Neural progenitor cell (in vitro differentiated cells): ENCODE measurements at regions not wholly inside any gene's neighbourhood (a gene's known extent, or its start where the extent isn't known, plus 50 kb on each side); places are given as distances from the start of the nearest gene placed in this dataset.

Experiments used
- DNase-seq: peaks from one replicate; pipeline ENCODE4 v3.0.0-alpha.2; 2016; ENCODE audit warnings: low spot score
- H2AFZ ChIP-seq: fragments of 200-600 bp; sonication (generic); replicated peaks from 2 replicates; pipeline ENCODE4 v1.6.1; 2016; ENCODE audit warnings: antibody characterized with exemption
- H3F3A ChIP-seq: fragments of 200-600 bp; sonication (generic); 2 replicates; pipeline ENCODE4 v1.6.1; 2016; ENCODE audit warnings: antibody characterized with exemption, low read depth
- H3K27ac ChIP-seq: fragments of 200-600 bp; sonication (generic); 2 replicates; pipeline ENCODE4 v1.5.1; 2016; ENCODE audit warnings: mild to moderate bottlenecking
- H3K27me3 ChIP-seq: fragments of 200-600 bp; sonication (generic); 2 replicates; pipeline ENCODE4 v1.6.1; 2016; ENCODE audit warnings: mild to moderate bottlenecking, moderate library complexity
- H3K36me3 ChIP-seq: fragments of 200-600 bp; sonication (generic); 2 replicates; pipeline ENCODE4 v1.5.1; 2016
- H3K4me1 ChIP-seq: fragments of 200-600 bp; sonication (generic); 2 replicates; pipeline ENCODE4 v1.6.1; 2016; ENCODE audit warnings: mixed run types
- H3K4me2 ChIP-seq: fragments of 200-600 bp; sonication (generic); 2 replicates; pipeline ENCODE4 v1.6.1; 2016
- H3K4me3 ChIP-seq: fragments of 200-600 bp; sonication (generic); 2 replicates; pipeline ENCODE4 v1.5.1; 2016
- H3K79me2 ChIP-seq: fragments of 200-600 bp; sonication (generic); 2 replicates; pipeline ENCODE4 v1.6.1; 2016; ENCODE audit warnings: low read depth
- H3K9ac ChIP-seq: fragments of 200-600 bp; sonication (generic); 2 replicates; pipeline ENCODE4 v1.6.1; 2016
- H3K9me3 ChIP-seq: fragments of 200-600 bp; sonication (generic); 2 replicates; pipeline ENCODE4 v1.5.1; 2016; ENCODE audit warnings: low read depth
- H4K20me1 ChIP-seq: fragments of 200-600 bp; sonication (generic); 2 replicates; pipeline ENCODE4 v1.6.1; 2016; ENCODE audit warnings: low read depth
- H3K27ac Mint-ChIP-seq: 3 replicates; pipeline ENCODE4 v1.8.0; 2021; ENCODE audit warnings: mixed read lengths
- H3K27me3 Mint-ChIP-seq: 2 replicates; pipeline ENCODE4 v1.8.0; 2022; ENCODE audit warnings: low read depth, mild to moderate bottlenecking, inconsistent platforms, moderate library complexity, mixed read lengths; ENCODE audit not compliant: insufficient read depth
- H3K36me3 Mint-ChIP-seq: 3 replicates; pipeline ENCODE4 v1.8.0; 2021; ENCODE audit warnings: mixed read lengths
- H3K4me1 Mint-ChIP-seq: 3 replicates; pipeline ENCODE4 v1.8.0; 2021; ENCODE audit warnings: mixed read lengths
- H3K4me3 Mint-ChIP-seq: 3 replicates; pipeline ENCODE4 v1.8.0; 2021; ENCODE audit warnings: mild to moderate bottlenecking, moderate library complexity, mixed read lengths
- H3K9me3 Mint-ChIP-seq: 3 replicates; pipeline ENCODE4 v1.8.0; 2020; ENCODE audit warnings: mixed read lengths
- EZH2 ChIP-seq: fragments of 200-600 bp; sonication (generic); IDR thresholded peaks from 2 replicates; pipeline ENCODE4 v1.6.1; 2017; ENCODE audit warnings: antibody characterized with exemption, mild to moderate bottlenecking, moderate library complexity
- EZH2phosphoT487 ChIP-seq: fragments of 200-600 bp; sonication (generic); IDR thresholded peaks from 2 replicates; pipeline ENCODE4 v1.6.1; 2017; ENCODE audit warnings: antibody characterized with exemption
- TF ChIP-seq, protein P1 (sequence below): fragments of 200-600 bp; sonication (generic); IDR thresholded peaks from 2 replicates; pipeline ENCODE4 v1.5.1; 2017; ENCODE audit warnings: antibody characterized with exemption, mild to moderate bottlenecking

DNA sequence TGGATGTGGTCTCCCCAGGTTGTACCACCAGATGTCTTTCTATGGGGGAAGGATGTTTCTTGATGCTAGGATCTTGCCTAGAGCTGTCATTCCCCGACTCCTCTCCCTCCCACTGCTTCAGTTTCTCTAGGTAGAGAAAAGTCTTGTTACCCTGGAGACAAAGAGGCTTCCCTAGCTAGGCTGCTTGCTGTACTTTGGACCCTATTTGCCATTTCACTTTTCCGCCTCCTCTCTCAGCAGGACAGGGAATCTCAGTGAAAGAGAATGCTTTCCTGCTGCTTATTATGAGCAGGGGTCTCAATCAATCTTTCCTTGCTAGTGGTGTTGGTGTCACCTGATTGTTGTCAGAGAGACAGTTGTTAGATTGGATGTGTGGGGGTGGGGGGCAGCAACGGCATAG lies 818.8 kb upstream of the GYPC start:
- H3K27ac ChIP-seq, result no peak overlapping the region
- H4K20me1 ChIP-seq, result no peaks in the 10 kb centered on the region
- no peaks in the 10 kb centered on the region for H3K79me2 ChIP-seq
- no peaks in the 10 kb centered on the region for H3K27me3 ChIP-seq
- H3K9me3 Mint-ChIP-seq, result peaks cover 15% of the 10 kb centered on the region
- H3K4me3 ChIP-seq, result no peak overlapping the region
- no peak overlapping the region for H2AFZ ChIP-seq
- H3K27me3 Mint-ChIP-seq, result no peaks in the 10 kb centered on the region
- no peaks in the 10 kb centered on the region for H3K36me3 Mint-ChIP-seq
- peaks cover 18% of the 10 kb centered on the region for H3F3A ChIP-seq
- no peak for TF ChIP-seq EZH2
- TF ChIP-seq, protein P1, sequence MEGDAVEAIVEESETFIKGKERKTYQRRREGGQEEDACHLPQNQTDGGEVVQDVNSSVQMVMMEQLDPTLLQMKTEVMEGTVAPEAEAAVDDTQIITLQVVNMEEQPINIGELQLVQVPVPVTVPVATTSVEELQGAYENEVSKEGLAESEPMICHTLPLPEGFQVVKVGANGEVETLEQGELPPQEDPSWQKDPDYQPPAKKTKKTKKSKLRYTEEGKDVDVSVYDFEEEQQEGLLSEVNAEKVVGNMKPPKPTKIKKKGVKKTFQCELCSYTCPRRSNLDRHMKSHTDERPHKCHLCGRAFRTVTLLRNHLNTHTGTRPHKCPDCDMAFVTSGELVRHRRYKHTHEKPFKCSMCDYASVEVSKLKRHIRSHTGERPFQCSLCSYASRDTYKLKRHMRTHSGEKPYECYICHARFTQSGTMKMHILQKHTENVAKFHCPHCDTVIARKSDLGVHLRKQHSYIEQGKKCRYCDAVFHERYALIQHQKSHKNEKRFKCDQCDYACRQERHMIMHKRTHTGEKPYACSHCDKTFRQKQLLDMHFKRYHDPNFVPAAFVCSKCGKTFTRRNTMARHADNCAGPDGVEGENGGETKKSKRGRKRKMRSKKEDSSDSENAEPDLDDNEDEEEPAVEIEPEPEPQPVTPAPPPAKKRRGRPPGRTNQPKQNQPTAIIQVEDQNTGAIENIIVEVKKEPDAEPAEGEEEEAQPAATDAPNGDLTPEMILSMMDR, result no peak
- no peak for TF ChIP-seq EZH2phosphoT487
- H3K9me3 ChIP-seq, result no peaks in the 10 kb centered on the region
- H3K4me3 Mint-ChIP-seq, result no peak overlapping the region
- peak overlapping the region; percentile 68 for H3K4me2 ChIP-seq
- peak overlapping the region; percentile 67 for H3K27ac Mint-ChIP-seq
- H3K36me3 ChIP-seq, result no peaks in the 10 kb centered on the region
- peak; percentile 66 for DNase-seq
- peaks cover 25% of the 10 kb centered on the region for H3K4me1 ChIP-seq
- H3K4me1 Mint-ChIP-seq, result peaks cover 20% of the 10 kb centered on the region
- H3K9ac ChIP-seq, result no peak overlapping the region

GRCh38 chr2:125837611-125838010 lies 818.3 kb upstream of the GYPC start:
- no peaks in the 10 kb centered on the region for H3K79me2 ChIP-seq
- H2AFZ ChIP-seq, result no peak overlapping the region
- TF ChIP-seq EZH2 (no peak), EZH2phosphoT487 (no peak)
- TF ChIP-seq, protein P1, result no peak
- H3K27ac ChIP-seq, result no peak overlapping the region
- H3K4me1 ChIP-seq, result peaks cover 25% of the 10 kb centered on the region
- no peak overlapping the region for H3K4me3 Mint-ChIP-seq
- H3K4me3 ChIP-seq, result no peak overlapping the region
- no peaks in the 10 kb centered on the region for H3K36me3 ChIP-seq
- DNase-seq, result no peak
- H4K20me1 ChIP-seq, result no peaks in the 10 kb centered on the region
- no peaks in the 10 kb centered on the region for H3K9me3 ChIP-seq
- H3K4me2 ChIP-seq, result peak overlapping the region; percentile 68
- no peaks in the 10 kb centered on the region for H3K27me3 ChIP-seq
- H3K36me3 Mint-ChIP-seq, result no peaks in the 10 kb centered on the region
- peaks cover 14% of the 10 kb centered on the region for H3K9me3 Mint-ChIP-seq
- H3K27me3 Mint-ChIP-seq, result no peaks in the 10 kb centered on the region
- peaks cover 18% of the 10 kb centered on the region for H3F3A ChIP-seq
- no peak overlapping the region for H3K9ac ChIP-seq
- H3K27ac Mint-ChIP-seq, result peak overlapping the region; percentile 67
- H3K4me1 Mint-ChIP-seq, result peaks cover 20% of the 10 kb centered on the region

DNA sequence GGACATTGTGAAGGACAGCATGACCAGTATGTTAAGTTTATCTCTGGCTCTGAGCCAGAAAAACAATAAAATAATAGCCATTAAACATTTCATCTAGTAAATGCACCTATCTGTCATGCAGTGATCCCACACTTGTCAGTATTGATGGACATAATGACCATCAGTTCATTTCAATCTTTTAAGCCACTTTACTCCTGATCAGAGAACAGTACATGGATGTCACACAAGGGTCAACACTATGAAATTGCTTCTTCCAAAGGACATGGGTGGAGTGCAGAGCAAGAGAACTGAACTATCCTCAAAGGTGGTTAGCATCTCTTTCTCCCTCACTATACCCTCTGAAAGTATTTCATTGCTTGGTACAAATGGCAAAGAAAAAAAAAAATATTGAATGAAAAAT lies 816.0 kb upstream of the GYPC start:
- H3F3A ChIP-seq, result peaks cover 18% of the 10 kb centered on the region
- H3K9me3 ChIP-seq, result no peaks in the 10 kb centered on the region
- Mint-ChIP-seq H3K27me3 (peaks cover 4% of the 10 kb centered on the region), H3K27ac (no peak overlapping the region), H3K4me3 (no peak overlapping the region), H3K4me1 (peaks cover 23% of the 10 kb centered on the region), H3K9me3 (peaks cover 4% of the 10 kb centered on the region), H3K36me3 (no peaks in the 10 kb centered on the region)
- no peaks in the 10 kb centered on the region for H3K36me3 ChIP-seq
- H3K4me1 ChIP-seq, result peaks cover 25% of the 10 kb centered on the region
- no peak for DNase-seq
- H2AFZ ChIP-seq, result no peak overlapping the region
- no peak overlapping the region for H3K4me2 ChIP-seq
- H3K27ac ChIP-seq, result no peak overlapping the region
- H4K20me1 ChIP-seq, result no peaks in the 10 kb centered on the region
- TF ChIP-seq EZH2phosphoT487 (no peak), EZH2 (no peak)
- TF ChIP-seq, protein P1, result no peak
- H3K9ac ChIP-seq, result no peak overlapping the region
- H3K27me3 ChIP-seq, result no peaks in the 10 kb centered on the region
- no peak overlapping the region for H3K4me3 ChIP-seq
- H3K79me2 ChIP-seq, result no peaks in the 10 kb centered on the region
